Liver (tissue), 8 donors: ENCODE measurements at regions not wholly inside any gene's neighbourhood (a gene's known extent, or its start where the extent isn't known, plus 50 kb on each side); places are given as distances from the start of the nearest gene placed in this dataset.

Experiments used
- DNase-seq: peaks from one replicate; pipeline ENCODE4 v3.0.0-alpha.2; 2017; ENCODE audit warnings: low spot score
- H3K27ac ChIP-seq, 2 donors: one replicate each; pipeline ENCODE4 v1.7.0; 2013; ENCODE audit warnings: inconsistent platforms in 2 of 2, low read length in 2 of 2, control low read depth in 1 of 2, low read depth in 1 of 2, mild to moderate bottlenecking in 1 of 2
- H3K27me3 ChIP-seq, 4 donors: one replicate each; pipeline versions ENCODE4 v1.6.1 to v1.7.0; 2013; ENCODE audit warnings: low read length in 3 of 4, inconsistent platforms in 1 of 4, mild to moderate bottlenecking in 1 of 4, moderate library complexity in 1 of 4; ENCODE audit not compliant: control insufficient read depth in 4 of 4, insufficient read depth in 4 of 4
- H3K36me3 ChIP-seq, 4 donors: one replicate each; pipeline versions ENCODE4 v1.6.1 to v1.7.0; 2013; ENCODE audit warnings: low read length in 3 of 4, mild to moderate bottlenecking in 3 of 4, low read depth in 1 of 4, moderate library complexity in 1 of 4; ENCODE audit not compliant: control insufficient read depth in 4 of 4, insufficient read depth in 3 of 4
- H3K4me1 ChIP-seq, 4 donors: one replicate each; pipeline versions ENCODE4 v1.6.1 to v1.7.0; 2013; ENCODE audit warnings: low read length in 3 of 4, mild to moderate bottlenecking in 3 of 4, moderate library complexity in 1 of 4; ENCODE audit not compliant: control insufficient read depth in 4 of 4, insufficient read depth in 4 of 4
- H3K4me3 ChIP-seq, 3 donors: one replicate each; pipeline versions ENCODE4 v1.6.1 to v1.7.0; 2013; ENCODE audit warnings: low read length in 3 of 3, control low read depth in 1 of 3, low read depth in 1 of 3, mild to moderate bottlenecking in 1 of 3
- H3K9ac ChIP-seq, 2 donors: one replicate each; pipeline ENCODE4 v1.7.0; 2013; ENCODE audit warnings: low read length in 2 of 2, mild to moderate bottlenecking in 2 of 2, moderate library complexity in 2 of 2, control low read depth in 1 of 2, low read depth in 1 of 2
- H3K9me3 ChIP-seq, 4 donors: one replicate each; pipeline versions ENCODE4 v1.6.1 to v1.7.0; 2013; ENCODE audit warnings: low read length in 3 of 4; ENCODE audit not compliant: control insufficient read depth in 4 of 4
- ATF3 ChIP-seq: IDR thresholded peaks from 2 replicates; pipeline ENCODE4 v1.6.1; 2016; ENCODE audit warnings: antibody characterized with exemption
- EGR1 ChIP-seq, 2 donors: IDR thresholded peaks; 2 replicates each; pipeline ENCODE4 v1.6.1; 2016 to 2018; ENCODE audit warnings: antibody characterized with exemption in 2 of 2, low read depth in 2 of 2
- FOXA1 ChIP-seq: IDR thresholded peaks from 2 replicates; pipeline ENCODE4 v1.6.1; 2016; ENCODE audit warnings: antibody characterized with exemption
- FOXA2 ChIP-seq: IDR thresholded peaks from 2 replicates; pipeline ENCODE4 v1.6.1; 2016; ENCODE audit warnings: antibody characterized with exemption
- GABPA ChIP-seq, 2 donors: IDR thresholded peaks in 1 of 2; conservative IDR thresholded peaks in 1 of 2; 2 replicates each; pipeline ENCODE4 v1.6.1; 2016; ENCODE audit warnings: antibody characterized with exemption in 2 of 2, mild to moderate bottlenecking in 1 of 2, moderate library complexity in 1 of 2
- HNF4A ChIP-seq, 2 donors: conservative IDR thresholded peaks; 2 replicates each; pipeline ENCODE4 v1.6.1; 2016; ENCODE audit warnings: antibody characterized with exemption in 2 of 2, mild to moderate bottlenecking in 2 of 2
- HNF4G ChIP-seq: IDR thresholded peaks from 2 replicates; pipeline ENCODE4 v1.6.1; 2016; ENCODE audit warnings: antibody characterized with exemption
- JUND ChIP-seq, 2 donors: IDR thresholded peaks; 2 replicates each; pipeline ENCODE4 v1.6.1; 2016; ENCODE audit warnings: antibody characterized with exemption in 2 of 2
- MAX ChIP-seq: IDR thresholded peaks from 2 replicates; pipeline ENCODE4 v1.6.1; 2016; ENCODE audit warnings: antibody characterized with exemption
- NR2F2 ChIP-seq: IDR thresholded peaks from 2 replicates; pipeline ENCODE4 v1.6.1; 2016; ENCODE audit warnings: antibody characterized with exemption
- RAD21 ChIP-seq, 2 donors: IDR thresholded peaks; 2 replicates each; pipeline ENCODE4 v1.6.1; 2016; ENCODE audit warnings: antibody characterized with exemption in 2 of 2, mild to moderate bottlenecking in 2 of 2
- REST ChIP-seq: IDR thresholded peaks from 2 replicates; pipeline ENCODE4 v1.6.1; 2016; ENCODE audit warnings: antibody characterized with exemption, mild to moderate bottlenecking
- RXRA ChIP-seq, 2 donors: IDR thresholded peaks; 2 replicates each; pipeline ENCODE4 v1.6.1; 2017 to 2018; ENCODE audit warnings: antibody characterized with exemption in 2 of 2, mild to moderate bottlenecking in 1 of 2
- SP1 ChIP-seq: IDR thresholded peaks from 2 replicates; pipeline ENCODE4 v1.6.1; 2018; ENCODE audit warnings: antibody characterized with exemption, mild to moderate bottlenecking
- TAF1 ChIP-seq: conservative IDR thresholded peaks from 2 replicates; pipeline ENCODE4 v1.6.1; 2016; ENCODE audit warnings: antibody characterized with exemption, mild to moderate bottlenecking
- YY1 ChIP-seq: IDR thresholded peaks from 2 replicates; pipeline ENCODE4 v1.6.1; 2016; ENCODE audit warnings: antibody characterized with exemption, mild to moderate bottlenecking
- ZBTB33 ChIP-seq: IDR thresholded peaks from 2 replicates; pipeline ENCODE4 v1.6.1; 2016; ENCODE audit warnings: antibody characterized with exemption
- WGBS: extraction: QIAGEN DNeasy Blood & Tissue Kit; methylation state at CpG from one replicate; pipeline ENCODE4 v1.1.7; 2013; 5-methylcytosine and 5-hydroxymethylcytosine counted together
- TF ChIP-seq, protein P1 (sequence below): fragments of 150-350 bp; IDR thresholded peaks from 2 replicates; pipeline ENCODE4 v1.5.1; 2017; ENCODE audit warnings: improper control_type of control experiment, low read depth, low read length; ENCODE audit not compliant: missing input control
- donor health status: healthy.
- donor health status: healthy.
- donor health status: healthy.
- donor health status: healthy.
- donor health status: healthy.

DNA sequence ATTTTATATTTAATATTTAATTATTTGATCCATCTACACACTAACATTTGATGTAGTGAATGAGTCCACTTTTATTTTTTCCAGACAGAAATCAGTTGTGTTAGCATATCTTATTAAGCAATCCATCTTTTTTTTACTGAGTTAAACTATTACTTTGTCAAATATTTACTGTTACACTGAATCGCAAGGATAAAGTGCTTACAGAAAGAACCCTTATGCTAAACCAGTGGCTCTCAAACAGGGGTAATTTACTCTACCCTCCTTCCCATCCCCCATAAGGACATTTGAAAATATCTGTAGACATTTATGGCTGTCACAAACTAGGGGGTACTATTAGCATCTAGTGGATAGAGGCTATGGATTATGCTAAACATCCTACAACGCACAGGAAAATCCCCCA, 508.2 kb downstream of the C12orf50 start:
- TF ChIP-seq, protein P1, sequence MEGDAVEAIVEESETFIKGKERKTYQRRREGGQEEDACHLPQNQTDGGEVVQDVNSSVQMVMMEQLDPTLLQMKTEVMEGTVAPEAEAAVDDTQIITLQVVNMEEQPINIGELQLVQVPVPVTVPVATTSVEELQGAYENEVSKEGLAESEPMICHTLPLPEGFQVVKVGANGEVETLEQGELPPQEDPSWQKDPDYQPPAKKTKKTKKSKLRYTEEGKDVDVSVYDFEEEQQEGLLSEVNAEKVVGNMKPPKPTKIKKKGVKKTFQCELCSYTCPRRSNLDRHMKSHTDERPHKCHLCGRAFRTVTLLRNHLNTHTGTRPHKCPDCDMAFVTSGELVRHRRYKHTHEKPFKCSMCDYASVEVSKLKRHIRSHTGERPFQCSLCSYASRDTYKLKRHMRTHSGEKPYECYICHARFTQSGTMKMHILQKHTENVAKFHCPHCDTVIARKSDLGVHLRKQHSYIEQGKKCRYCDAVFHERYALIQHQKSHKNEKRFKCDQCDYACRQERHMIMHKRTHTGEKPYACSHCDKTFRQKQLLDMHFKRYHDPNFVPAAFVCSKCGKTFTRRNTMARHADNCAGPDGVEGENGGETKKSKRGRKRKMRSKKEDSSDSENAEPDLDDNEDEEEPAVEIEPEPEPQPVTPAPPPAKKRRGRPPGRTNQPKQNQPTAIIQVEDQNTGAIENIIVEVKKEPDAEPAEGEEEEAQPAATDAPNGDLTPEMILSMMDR = no peak
- no peak for TF ChIP-seq REST
- TF ChIP-seq EGR1 (IDR thresholded peaks at IDR 0.05; ENCODE audit: low read depth in 2 of 2) = no peak
- TF ChIP-seq RAD21 (IDR thresholded peaks at IDR 0.05) = no peak
- no peak for TF ChIP-seq YY1
- no peak for TF ChIP-seq ATF3
- no peak for TF ChIP-seq FOXA2
- no peak for TF ChIP-seq NR2F2
- TF ChIP-seq RXRA (IDR thresholded peaks at IDR 0.05) = no peak
- TF ChIP-seq ZBTB33 = no peak
- TF ChIP-seq MAX = no peak
- TF ChIP-seq FOXA1 = no peak
- no peak for TF ChIP-seq SP1
- TF ChIP-seq JUND (IDR thresholded peaks at IDR 0.05) = no peak
- TF ChIP-seq HNF4A (conservative IDR thresholded peaks at IDR 0.05) = no peak
- TF ChIP-seq GABPA (IDR thresholded peaks at IDR 0.05 in 1 of 2, conservative IDR thresholded peaks at IDR 0.05 in 1 of 2) = no peak
- TF ChIP-seq TAF1 = no peak
- TF ChIP-seq HNF4G = no peak
- no peak for DNase-seq
- H3K9me3 ChIP-seq = no peaks in the 10 kb centered on the region
- no peak overlapping the region for H3K9ac ChIP-seq
- peaks cover 0 to 9% (median 4%) of the 10 kb centered on the region in 4 donors for H3K4me1 ChIP-seq
- no peaks in the 10 kb centered on the region for H3K27me3 ChIP-seq
- 38% methylated on average over 2 of the region's 2 CpGs for WGBS
- no peak overlapping the region for H3K4me3 ChIP-seq
- no peak overlapping the region for H3K27ac ChIP-seq
- H3K36me3 ChIP-seq = no peaks in the 10 kb centered on the region
